Esophagus squamous epithelium (tissue), 5 donors: ENCODE measurements at regions not wholly inside any gene's neighbourhood (a gene's known extent, or its start where the extent isn't known, plus 50 kb on each side); places are given as distances from the start of the nearest gene placed in this dataset.

Experiments
- DNase-seq: peaks from one replicate; lab custom pipeline; 2025; lab: John Stamatoyannopoulos, UW
- H3K27ac ChIP-seq, 4 donors: fragments of 200-600 bp; sonication (generic); one replicate each; pipeline ENCODE4 v1.5.1; 2016 to 2019; ENCODE audit warnings: mild to moderate bottlenecking in 1 of 4
- H3K27me3 ChIP-seq, 4 donors: fragments of 200-600 bp; sonication (generic); 1 replicate in 3 of 4; 2 replicates in 1 of 4; pipeline versions ENCODE4 v1.5.1 to v1.6.0; 2017 to 2021; ENCODE audit warnings: antibody characterized with exemption in 1 of 4
- H3K36me3 ChIP-seq, 3 donors: fragments of 200-600 bp; sonication (generic); one replicate each; pipeline ENCODE4 v1.5.1; 2016 to 2019
- H3K4me1 ChIP-seq, 3 donors: fragments of 200-600 bp; sonication (generic); one replicate each; pipeline ENCODE4 v1.5.1; 2017 to 2019
- H3K4me3 ChIP-seq, 4 donors: fragments of 200-600 bp; sonication (generic); 1 replicate in 3 of 4; 2 replicates in 1 of 4; pipeline ENCODE4 v1.5.1; 2016 to 2019; ENCODE audit warnings: mild to moderate bottlenecking in 2 of 4, moderate library complexity in 1 of 4
- H3K9me3 ChIP-seq, 3 donors: fragments of 200-600 bp; sonication (generic); one replicate each; pipeline ENCODE4 v1.5.1; 2016 to 2019
- POLR2A ChIP-seq, 4 donors: fragments of 450-650 bp; IDR thresholded peaks; one replicate each; pipeline ENCODE4 v1.6.1; 2017; ENCODE audit warnings: antibody characterized with exemption in 4 of 4, mild to moderate bottlenecking in 4 of 4, moderate library complexity in 3 of 4
- WGBS, 2 donors: methylation state at CpG; one replicate each; pipeline ENCODE4 v1.1.5; 2018; 5-methylcytosine and 5-hydroxymethylcytosine counted together
- intact Hi-C: fragments of 100-400 bp; cut with DNase I; formaldehyde crosslinking; loops from one replicate; pipeline ENCODE4 v1.15.0; 2022
- TF ChIP-seq, protein P1 (sequence below), 6 experiments: fragments of 450-650 bp in 4 of 6; fragments of 200-600 bp in 2 of 6; sonication (generic) in 2 of 6; IDR thresholded peaks; one replicate each; pipeline ENCODE4 v1.5.1; 2016 to 2019; ENCODE audit warnings: antibody characterized with exemption in 6 of 6, mild to moderate bottlenecking in 4 of 6, moderate library complexity in 4 of 6
- donor health status: DM: yes; HTN: yes; CAD: no.

DNA sequence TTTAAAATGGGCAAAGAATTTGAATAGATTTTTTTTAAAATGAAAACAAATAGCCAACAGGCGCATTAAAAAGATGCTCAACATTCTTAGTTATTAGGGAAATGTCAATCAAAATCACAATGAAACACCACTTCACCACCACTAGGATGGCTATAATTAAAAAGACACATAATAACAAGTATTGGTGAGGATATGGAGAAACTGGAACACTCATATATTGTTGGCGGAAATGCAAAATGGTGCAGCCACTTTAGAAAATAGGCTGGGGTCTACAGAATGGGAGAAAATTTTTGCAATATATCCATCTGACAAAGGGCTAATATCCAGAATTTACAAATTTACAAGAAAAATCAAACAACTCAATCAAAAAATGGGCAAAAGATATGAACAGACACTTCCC lies 107.8 kb upstream of the FOXD3 start:
- H3K27me3 ChIP-seq, result no peaks in the 10 kb centered on the region
- no peak for DNase-seq
- no peaks in the 10 kb centered on the region for H3K9me3 ChIP-seq
- H3K4me3 ChIP-seq, result no peak overlapping the region
- 88 to 95% methylated on average over 2 of the region's 2 CpGs for WGBS, 2 donors
- TF ChIP-seq POLR2A (IDR thresholded peaks at IDR 0.05), result no peak
- TF ChIP-seq, protein P1, sequence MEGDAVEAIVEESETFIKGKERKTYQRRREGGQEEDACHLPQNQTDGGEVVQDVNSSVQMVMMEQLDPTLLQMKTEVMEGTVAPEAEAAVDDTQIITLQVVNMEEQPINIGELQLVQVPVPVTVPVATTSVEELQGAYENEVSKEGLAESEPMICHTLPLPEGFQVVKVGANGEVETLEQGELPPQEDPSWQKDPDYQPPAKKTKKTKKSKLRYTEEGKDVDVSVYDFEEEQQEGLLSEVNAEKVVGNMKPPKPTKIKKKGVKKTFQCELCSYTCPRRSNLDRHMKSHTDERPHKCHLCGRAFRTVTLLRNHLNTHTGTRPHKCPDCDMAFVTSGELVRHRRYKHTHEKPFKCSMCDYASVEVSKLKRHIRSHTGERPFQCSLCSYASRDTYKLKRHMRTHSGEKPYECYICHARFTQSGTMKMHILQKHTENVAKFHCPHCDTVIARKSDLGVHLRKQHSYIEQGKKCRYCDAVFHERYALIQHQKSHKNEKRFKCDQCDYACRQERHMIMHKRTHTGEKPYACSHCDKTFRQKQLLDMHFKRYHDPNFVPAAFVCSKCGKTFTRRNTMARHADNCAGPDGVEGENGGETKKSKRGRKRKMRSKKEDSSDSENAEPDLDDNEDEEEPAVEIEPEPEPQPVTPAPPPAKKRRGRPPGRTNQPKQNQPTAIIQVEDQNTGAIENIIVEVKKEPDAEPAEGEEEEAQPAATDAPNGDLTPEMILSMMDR (IDR thresholded peaks at IDR 0.05), result no peak
- intact Hi-C loops, result no loop called here
- no peaks in the 10 kb centered on the region for H3K36me3 ChIP-seq
- H3K4me1 ChIP-seq, result no peaks in the 10 kb centered on the region
- H3K27ac ChIP-seq, result no peak overlapping the region

DNA sequence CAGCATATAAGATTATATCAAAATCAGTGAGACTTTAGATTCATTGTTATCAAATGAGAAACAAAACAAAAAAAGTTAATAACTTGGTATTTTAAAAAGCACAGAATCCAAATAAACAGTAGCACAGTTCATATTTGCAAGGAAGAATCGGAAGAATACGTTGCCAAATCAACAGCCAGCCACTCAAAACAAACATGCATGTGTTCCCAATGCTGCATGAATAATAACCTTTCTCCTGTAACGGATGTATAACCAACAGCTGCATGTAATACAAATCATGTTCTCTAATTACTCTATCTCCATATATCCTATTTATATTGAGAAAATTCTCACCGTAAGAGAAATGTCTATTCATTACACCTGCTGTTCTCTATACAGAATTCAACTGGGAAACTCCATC lies 98.9 kb upstream of the FOXD3 start:
- DNase-seq, result no peak
- intact Hi-C loops, result no loop called here

DNA sequence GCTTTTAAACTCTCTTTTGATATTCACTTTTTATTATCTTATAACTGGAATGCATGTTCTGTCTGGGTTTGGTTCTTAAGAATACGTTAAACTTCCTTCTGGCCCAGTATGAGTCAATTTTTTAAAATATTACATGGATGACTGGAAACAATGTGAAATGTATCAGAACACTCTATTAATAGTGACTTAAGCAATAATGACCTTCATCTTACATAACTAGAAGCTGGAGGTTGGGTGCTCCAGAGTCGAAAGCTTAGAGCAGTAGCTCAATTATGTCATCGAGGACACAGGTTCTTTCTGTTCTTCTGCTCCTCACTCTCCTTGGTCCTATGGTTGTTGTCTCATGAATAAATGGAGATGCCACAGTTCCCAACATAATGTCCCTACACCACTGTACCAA lies 91.6 kb upstream of the FOXD3 start:
- WGBS, 2 donors, result 85 to 92% methylated on average over 3 of the region's 3 CpGs
- H3K27me3 ChIP-seq, result no peaks in the 10 kb centered on the region
- H3K4me3 ChIP-seq, result no peak overlapping the region
- H3K9me3 ChIP-seq, result no peaks in the 10 kb centered on the region
- intact Hi-C loops, result no loop called here
- no peak for DNase-seq
- TF ChIP-seq, protein P1 (IDR thresholded peaks at IDR 0.05), result no peak
- TF ChIP-seq POLR2A (IDR thresholded peaks at IDR 0.05), result no peak
- H3K27ac ChIP-seq, result no peak overlapping the region
- no peaks in the 10 kb centered on the region for H3K36me3 ChIP-seq
- H3K4me1 ChIP-seq, result no peaks in the 10 kb centered on the region

More for the DNA sequence above, 98.9 kb upstream of the FOXD3 start:
- TF ChIP-seq, protein P1 (IDR thresholded peaks at IDR 0.05), result no peak
- TF ChIP-seq POLR2A (IDR thresholded peaks at IDR 0.05), result no peak
- Histone ChIP-seq H3K9me3 (no peaks in the 10 kb centered on the region), H3K27ac (no peak overlapping the region), H3K4me3 (no peak overlapping the region), H3K27me3 (no peaks in the 10 kb centered on the region), H3K4me1 (no peaks in the 10 kb centered on the region), H3K36me3 (no peaks in the 10 kb centered on the region)
- 24 to 40% methylated on average over 4 of the region's 4 CpGs for WGBS, 2 donors

DNA sequence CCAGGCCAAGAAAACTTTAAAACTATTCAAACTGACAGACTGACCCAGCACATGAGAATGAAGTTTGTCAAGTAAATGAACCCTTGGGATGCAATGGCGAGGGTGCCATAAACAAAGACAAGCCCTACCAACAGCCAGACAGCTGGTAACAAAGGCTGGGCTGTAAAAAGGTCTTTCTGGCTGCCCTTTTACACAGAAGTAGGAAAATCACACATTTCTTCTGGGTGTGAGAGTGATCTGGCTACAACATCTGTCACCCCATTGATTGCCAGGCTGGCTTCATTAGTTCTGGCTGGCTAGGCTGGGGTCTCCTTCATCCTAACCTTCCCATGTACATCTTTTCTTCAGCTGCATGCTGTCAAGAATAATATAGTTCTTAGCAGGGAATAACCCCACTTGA lies 83.6 kb upstream of the FOXD3 start:
- Histone ChIP-seq H3K9me3 (no peaks in the 10 kb centered on the region), H3K36me3 (no peaks in the 10 kb centered on the region), H3K4me1 (no peaks in the 10 kb centered on the region), H3K27ac (no peak overlapping the region), H3K4me3 (no peak overlapping the region), H3K27me3 (no peaks in the 10 kb centered on the region)
- 47 to 50% methylated on average over 1 of the region's 1 CpG for WGBS, 2 donors
- no peak for DNase-seq
- TF ChIP-seq POLR2A (IDR thresholded peaks at IDR 0.05), result no peak
- TF ChIP-seq, protein P1 (IDR thresholded peaks at IDR 0.05), result no peak
- intact Hi-C loops, result no loop called here

DNA sequence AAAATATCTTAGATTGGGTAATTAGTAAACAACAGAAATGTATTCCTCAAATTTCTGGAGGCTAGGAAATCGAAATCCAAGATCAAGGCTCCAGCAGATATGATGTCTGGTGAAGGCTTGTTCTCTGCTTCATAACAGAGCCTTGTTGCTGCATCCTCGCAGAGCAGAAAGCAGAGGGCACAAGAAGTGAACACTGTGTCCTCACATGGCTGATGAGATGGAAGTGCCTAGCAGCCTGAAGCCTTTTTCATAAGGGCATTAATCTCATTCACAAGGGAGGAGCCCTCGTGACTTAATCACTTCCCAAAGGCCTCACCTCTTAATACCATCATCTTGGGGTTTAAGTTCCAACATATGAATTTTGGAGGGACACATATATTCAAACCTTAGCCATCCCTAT lies 77.2 kb upstream of the FOXD3 start:
- Histone ChIP-seq H3K9me3 (no peaks in the 10 kb centered on the region), H3K27ac (no peak overlapping the region), H3K4me3 (no peak overlapping the region), H3K4me1 (no peaks in the 10 kb centered on the region), H3K36me3 (no peaks in the 10 kb centered on the region), H3K27me3 (no peaks in the 10 kb centered on the region)
- 57 to 64% methylated on average over 3 of the region's 3 CpGs for WGBS, 2 donors
- TF ChIP-seq, protein P1 (IDR thresholded peaks at IDR 0.05), result no peak
- no peak for TF ChIP-seq POLR2A (IDR thresholded peaks at IDR 0.05)
- intact Hi-C loops, result no loop called here
- DNase-seq, result no peak
